Activated naive CD4-positive, alpha-beta T cell (primary cell): ENCODE measurements at regions not wholly inside any gene's neighbourhood (a gene's known extent, or its start where the extent isn't known, plus 50 kb on each side); places are given as distances from the start of the nearest gene placed in this dataset.

Source experiments
- DNase-seq, 4 experiments: peaks; one replicate each; lab custom pipeline; 2025; lab: John Stamatoyannopoulos, UW

DNA sequence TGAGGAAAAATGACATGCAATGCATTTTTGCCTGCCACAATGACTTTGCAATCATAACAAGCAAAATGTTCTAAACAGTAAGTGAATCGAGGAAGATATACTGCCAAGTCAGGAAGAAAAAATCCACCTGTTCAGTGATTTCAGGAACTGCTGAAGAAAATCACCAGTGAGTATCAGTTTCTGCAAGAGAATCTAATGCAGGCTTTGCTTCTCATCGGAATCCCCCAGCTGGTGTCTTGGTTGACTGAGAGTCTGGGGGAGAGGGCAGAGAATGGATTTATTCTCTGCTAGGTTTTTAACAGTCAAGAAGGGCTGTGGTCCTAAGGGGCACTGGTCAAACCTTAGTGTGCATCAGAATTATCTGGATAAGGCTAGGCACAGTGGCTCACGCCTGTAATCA, 363.4 kb downstream of the CDH26 start:
- DNase-seq: no peak

DNA sequence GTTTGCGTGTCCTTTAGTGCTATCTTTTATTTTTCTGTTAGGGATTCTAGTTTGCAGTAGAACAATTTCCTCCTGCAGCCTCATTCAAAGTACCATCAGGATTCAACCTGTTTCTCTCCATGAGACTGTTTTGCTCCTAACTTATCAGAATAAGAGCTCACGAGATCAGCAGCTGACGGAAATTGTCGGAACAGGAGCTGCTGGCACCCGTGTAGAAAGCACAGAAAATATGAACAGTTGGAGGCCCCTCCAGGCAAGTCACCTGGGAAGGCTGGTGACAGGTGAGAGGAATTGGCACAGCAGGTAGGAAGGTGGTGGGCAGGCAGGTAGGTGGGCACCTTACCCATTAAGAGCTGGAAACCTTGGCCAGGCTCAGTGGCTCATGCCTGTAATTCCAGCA, 368.6 kb downstream of the CDH26 start:
- DNase-seq: no peak

DNA sequence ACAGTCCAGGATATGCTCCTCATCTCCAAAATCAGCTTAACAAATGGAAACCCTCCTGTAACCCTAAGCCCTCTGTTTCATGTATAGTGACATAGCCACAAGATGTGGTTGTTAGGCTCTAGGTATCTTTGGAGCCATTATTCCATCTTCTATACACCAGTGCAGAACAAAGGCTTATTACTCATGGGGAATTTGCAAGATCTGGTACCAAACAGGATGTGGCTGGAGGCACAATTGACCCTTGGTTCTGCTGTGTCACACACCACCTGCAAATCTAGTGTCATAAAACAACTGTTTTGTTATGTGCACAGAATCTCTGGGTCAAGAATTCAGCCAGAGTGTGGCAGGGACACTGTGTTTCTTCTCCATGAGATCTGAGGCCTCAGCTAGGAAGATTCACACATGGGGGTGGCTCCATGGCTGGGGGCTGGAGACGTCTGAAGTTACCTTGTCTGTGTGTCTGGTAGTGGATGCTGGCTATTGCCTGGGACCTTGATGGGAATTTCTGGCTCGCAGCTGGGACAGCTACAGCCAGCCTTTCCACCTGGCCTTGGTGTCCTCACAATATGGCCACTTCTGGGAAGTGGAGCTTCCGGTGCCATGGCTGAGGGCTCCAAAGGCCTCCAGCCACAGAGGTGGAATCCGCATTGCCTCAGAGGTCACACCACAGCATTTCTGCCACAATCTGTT, 369.9 kb downstream of the CDH26 start:
- no peak for DNase-seq

DNA sequence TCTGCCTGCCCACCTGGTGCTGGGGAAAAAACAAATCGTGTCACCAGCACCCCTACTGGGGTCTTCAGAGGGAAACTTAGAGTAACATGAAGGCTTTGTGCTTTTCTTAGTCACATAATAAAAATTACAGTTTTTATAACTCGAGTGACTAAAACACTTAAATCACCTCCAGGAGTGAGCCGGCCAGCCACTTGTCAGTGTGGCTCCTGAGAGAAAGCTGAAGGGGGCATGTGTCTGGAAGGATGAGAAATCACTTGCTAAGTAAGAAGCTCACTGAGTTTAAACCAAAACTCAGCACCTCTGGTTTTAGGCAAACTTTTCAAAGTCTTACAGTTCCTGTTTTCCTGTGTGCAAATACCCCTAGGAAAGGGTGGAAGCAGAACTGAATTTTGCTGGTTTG, 372.2 kb downstream of the CDH26 start:
- no peak for DNase-seq

DNA sequence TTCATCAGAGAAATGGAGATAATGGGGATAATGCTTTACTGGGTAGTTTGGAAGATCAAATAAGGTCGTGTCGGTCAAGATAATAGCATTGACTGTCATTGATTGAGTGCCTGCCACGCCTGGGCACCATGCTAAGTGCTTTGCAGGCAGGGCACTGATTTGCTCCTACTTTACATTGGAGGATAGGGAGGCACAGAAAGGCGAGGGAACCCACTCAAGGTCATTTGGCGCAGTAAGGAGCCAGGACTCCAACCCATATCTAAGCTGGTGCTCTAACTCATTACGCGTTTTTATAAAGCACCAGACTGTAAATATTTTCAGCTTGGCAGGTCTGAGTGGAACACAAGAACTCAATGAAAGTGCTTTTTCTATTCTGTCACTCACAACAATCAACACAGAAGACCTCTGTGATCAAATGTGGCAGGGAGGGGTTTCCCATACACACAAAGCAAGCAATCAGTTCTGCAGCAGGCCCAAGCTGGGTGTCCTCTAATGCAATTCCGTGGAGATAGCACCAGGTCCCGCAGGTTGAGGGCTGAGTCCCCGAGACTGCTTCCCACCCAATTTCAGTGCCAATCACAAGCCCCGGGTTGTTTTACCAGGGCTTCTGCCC, 373.6 kb downstream of the CDH26 start:
- no peak for DNase-seq

DNA sequence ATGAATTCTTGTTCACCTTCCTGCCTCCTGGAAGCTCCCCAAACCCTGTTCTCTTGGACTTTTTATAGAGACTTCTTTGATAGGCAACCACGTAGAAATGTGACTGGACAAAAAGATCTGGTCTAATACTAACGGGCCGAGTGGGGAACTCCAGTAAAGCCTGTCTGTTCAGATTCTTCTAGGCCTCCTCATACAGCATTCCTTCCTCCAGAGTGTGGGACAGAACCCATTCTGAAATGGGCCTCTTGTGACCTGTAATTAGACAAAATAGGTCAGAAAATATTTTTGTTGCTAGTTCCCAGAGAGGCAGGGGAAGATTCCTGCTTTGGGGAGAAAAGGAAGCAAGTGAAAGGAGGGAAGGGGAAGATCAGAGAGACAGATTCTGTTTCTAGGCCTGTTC, 374.3 kb downstream of the CDH26 start:
- no peak for DNase-seq

DNA sequence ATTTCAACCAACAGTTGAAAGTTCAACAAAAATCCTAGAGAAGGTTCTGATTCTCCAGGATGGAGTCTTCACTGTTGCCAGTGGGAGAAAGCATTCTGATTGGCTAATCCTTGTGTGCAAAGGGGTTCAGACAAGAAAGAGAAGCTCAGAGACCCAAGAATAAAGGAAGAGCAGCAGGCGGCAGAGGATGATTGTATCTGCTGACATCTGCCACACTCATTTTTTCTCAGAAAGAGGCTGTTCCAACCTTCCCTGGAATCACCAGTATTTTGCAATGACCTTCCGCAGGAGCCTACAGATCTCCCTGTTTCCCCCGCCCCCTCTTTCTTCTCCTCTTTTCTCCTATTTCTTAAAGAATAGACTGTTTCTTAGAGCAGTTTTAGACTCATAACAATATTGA, 376.7 kb downstream of the CDH26 start:
- no peak for DNase-seq

DNA sequence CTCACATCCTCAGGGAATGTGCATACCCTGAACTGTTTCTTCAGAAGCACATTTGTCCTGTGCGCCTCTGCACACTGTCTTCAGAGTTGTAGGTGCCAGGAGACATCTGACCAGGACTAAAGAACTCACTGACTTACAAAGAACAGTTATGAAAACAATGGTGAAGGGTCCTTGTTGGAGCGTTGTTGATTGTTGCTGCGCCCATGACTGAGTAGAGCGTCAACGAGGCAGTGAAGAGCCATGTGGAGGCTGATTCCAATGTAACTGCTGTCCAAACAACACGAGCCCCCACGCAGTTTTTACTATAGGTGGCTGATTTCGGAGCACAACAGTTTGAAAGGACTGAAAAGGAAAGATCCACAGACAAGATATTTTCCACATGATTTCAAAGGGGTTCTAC, 380.3 kb downstream of the CDH26 start:
- no peak for DNase-seq

DNA sequence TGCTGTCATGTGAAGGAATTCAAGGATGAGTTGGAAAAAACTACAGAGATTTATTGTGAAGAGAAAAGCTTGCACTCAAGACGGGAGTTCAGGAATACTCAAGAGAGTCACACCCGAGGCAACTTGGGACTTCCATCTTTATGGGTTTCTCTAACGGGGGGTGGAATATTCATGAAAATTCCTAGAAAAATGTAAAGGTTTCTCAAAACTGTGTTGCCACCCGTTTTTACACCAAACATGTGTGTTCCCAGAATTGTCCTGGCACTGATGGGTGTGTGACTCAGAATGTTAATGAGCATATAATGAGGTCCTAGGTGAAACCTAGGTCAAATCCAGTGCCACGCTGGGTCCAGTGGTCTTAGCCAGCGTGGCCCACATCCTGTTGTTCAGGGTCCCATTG, 381.5 kb downstream of the CDH26 start:
- DNase-seq: no peak

DNA sequence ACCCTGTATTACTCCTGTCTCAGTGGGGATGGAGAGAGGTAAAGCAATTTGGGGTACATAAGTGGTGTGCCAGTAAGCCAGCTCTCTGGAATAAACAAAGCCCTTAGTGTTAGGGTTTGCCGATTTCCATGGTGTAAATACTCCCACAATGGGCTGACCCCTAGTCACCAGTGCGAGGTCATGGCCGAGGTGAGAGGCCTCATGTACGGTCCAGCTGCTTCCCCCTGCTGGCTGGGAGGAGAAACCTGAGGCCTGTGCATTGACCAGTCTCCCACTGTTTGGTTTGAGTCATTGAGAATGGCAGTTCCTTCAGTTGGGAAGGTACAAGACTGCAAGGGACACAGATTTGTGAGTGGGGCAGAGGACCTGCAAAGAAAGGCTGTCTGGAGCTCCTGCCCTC, 382.0 kb downstream of the CDH26 start:
- no peak for DNase-seq

DNA sequence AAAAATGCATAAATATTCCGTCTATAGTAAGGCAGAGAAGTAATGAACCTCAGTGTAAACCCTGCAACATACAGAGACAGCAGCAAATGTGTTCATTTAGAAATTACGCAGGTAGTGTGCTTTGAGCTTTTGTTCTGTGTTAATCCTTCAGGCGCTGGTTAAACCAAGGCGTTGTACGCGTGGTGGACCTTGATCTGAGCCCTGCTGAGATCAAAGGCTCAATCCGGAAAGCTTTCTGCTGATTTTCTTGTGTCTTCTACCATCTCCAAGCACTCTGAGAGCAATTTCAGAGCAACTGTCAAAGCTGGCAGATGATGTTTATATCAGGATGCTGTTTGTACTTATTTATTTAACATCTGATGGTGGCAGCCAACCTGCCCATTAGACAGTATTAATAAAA, 382.8 kb downstream of the CDH26 start:
- no peak for DNase-seq

DNA sequence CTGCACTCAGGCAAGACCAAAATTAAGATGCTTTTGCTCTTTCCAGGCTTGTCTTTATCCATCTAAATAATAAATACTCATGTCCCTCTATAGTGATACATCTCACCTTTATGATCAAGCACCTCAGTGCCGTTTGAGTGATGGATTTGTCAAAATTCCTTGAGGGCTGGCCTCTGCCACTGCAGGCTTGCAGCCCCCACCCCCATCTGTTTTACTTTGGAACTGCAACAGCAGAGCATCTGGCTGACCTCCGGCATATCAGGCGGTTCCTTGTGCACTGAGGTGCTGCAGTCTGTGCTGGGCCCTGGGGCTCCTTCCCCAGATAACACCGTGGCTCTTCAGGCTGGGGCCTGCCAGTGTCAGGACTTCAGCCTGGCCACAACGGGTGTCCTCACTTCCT, 386.9 kb downstream of the CDH26 start:
- DNase-seq: no peak

DNA sequence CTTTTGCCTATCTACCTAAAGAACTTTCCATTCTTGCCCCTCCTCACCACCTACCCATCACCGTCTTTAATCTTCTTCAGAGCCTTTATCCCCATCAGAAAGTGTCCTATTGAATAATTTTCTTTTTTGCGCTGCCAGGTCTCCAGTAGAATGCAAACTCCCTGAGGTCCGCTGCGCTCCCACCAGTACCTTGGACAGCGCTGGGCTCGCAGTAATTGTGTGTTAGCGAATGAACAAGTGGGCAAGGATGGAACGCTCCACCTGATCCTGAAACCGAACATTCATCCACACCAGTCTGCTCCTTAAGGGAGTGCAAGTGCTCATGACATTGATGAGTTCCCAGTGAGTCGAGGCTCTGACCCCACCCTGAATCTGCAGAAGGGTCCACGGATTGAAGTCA, 391.2 kb downstream of the CDH26 start:
- no peak for DNase-seq

DNA sequence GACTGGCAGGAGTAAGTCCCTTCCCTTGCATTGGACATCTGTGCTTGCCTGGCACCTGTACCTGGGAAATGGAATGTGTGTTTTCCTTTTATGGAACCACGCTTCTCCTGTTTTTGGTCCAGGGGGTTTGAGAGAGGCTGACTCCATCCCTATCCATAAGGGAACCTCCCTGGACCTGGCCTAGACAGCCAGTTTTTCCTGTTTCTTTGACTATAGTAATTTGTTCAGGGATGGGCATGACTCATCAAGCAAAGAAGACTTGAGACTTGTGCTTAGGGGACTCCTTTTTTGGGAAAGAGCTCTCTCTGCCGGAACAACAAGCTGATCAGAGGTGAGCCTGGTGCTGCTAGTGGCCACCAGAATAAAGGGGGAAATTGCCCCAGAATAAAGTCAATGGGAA, 393.8 kb downstream of the CDH26 start:
- no peak for DNase-seq

DNA sequence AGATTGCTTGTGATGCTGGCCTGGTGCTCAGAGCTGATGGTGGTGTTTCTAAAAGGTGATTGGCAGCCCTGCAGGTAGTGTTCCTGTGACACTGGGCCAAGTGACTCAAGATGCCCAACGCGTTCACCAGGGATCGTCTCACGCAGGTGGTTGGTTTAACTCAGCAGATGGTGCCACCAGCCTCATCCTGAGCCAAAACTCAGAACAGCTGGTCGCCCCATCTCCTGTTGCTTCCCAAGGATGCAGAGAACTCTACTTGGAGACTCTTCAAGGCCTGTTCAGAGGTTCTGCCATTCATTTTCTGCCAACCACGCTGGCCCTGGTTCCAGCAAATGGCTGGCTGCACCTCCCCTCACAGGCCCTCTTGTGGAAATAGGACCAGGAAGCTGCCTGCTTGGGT, 394.4 kb downstream of the CDH26 start:
- DNase-seq: no peak

DNA sequence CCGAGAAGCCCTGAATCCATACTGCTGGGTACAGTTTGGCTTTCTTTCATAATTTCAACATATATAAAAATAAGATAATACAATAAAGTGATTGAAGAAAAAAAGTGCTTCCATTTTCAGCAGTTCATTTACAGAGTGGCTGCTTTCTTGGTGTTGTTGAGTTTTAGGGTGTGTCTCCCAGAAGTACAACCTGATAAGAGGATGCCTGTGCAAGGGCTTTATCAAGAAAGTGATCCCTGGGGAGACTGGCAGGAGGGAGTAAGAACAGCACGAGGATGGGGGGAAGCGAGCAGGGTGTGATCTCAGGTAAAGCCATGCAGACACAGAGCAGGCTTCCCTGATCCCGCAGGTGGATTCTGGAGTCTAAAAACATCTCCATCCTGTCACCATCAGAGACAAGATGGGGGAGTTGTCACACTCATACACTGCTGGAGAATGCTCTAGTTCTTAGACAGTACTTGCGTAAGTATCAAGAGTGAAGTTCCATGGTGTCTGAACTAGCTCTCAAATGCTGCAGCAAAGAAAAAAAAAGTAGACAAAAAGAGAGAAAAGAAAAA, 395.9 kb downstream of the CDH26 start:
- DNase-seq: no peak

DNA sequence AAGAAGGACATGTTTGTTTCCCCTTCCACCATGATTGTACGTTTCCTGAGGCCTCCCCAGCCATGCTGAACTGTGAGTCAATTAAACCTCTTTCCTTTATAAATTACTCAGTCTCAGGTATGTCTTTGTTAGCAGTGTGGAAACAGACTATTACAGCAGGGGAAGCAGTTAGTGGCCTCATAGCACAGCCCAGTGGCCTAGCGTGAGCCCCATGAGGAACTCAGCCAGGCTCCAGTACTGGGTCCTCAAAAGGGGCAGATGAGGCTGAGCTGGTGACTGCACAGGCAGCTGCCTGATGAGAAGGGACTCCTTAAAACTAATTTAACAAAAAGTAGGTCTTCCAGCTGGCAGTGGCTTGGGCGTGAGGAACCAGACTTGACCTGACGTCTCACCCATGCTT, 399.9 kb downstream of the CDH26 start:
- no peak for DNase-seq

DNA sequence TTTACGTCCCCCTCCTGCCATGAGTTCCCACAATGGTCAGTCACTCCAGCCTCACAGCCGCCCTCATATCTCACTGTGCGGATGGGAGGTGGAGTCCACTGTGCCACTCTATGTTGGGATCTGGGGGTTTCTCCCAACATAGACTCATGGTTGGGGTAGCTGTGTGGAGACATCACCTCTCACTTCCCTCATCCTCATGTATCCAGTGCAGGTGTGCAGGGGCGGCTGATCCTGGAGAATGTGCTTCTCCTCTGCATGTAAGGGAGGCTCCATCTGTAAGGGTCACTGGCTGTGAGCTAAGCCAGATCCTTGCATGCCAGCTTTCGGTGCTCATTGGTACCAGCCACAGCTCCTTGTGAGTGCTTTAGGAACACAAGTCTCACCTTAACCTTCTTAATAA, 400.8 kb downstream of the CDH26 start:
- no peak for DNase-seq

DNA sequence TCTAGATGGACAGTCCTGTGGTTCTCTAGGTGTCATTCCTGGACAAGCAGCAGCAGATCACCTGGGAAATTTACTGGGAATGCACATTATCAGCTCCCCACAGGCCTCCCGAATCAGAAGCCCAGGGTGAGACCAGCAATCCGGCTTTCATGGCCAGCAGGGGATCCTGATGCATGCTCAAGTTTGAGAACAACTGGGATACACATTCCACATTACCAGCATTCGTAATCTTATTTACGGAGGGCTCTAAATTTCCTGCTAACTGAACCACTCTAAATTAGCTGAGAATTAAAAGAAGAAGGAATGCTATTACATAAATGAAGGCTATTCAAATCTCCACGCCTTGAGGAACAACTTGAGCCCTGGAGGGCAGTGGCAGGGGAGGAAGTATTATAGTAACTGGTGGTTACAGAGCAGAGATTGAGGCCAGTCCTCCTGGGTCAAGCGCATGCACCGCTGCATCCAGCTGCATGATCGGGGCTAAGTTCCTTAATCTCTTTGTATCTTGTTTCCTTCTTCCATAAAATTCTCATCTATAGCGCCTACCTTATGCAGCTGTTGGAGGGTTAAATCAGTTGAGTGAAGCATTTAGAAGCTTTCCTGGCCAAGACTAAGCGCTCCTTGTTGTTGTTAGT, 403.7 kb downstream of the CDH26 start:
- DNase-seq: no peak

DNA sequence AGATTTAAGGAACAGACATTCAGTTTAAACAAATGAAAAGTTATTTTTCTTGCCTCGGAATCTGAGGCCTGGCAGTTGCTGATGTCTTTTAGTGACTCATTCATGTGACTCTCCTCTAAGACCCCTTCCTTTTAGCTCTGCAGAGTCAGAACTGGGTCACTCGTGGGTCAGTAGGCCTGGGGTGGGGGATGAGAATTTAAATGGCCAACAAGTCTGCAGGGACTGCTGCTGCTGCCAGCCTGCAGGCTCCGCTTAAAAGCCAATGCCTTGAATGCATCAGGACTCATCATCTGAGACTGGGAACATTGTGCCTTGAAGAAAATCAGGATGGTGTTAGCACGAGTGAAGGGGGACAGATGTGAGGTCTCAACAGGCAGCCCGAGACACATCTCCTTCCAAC, 404.3 kb downstream of the CDH26 start:
- DNase-seq: no peak

DNA sequence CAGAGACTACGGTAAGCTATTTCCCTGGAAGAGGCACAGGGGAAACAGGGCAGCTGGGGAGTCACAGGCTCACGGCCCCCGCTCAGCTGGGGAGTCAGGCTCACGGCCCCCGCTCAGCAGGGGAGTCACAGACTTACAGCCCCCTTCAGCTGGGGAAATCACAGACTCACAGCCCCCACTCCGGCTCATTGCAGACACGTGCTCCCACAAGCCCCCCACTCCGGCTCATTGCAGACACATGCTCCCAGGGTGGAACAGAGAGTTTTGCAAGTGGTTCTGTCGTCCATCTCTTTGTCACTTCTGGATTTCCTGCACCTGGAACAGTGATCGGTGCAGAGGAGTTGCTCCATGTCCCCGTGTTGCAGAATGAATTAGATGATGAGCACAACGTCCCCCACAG, 405.5 kb downstream of the CDH26 start:
- DNase-seq: no peak

DNA sequence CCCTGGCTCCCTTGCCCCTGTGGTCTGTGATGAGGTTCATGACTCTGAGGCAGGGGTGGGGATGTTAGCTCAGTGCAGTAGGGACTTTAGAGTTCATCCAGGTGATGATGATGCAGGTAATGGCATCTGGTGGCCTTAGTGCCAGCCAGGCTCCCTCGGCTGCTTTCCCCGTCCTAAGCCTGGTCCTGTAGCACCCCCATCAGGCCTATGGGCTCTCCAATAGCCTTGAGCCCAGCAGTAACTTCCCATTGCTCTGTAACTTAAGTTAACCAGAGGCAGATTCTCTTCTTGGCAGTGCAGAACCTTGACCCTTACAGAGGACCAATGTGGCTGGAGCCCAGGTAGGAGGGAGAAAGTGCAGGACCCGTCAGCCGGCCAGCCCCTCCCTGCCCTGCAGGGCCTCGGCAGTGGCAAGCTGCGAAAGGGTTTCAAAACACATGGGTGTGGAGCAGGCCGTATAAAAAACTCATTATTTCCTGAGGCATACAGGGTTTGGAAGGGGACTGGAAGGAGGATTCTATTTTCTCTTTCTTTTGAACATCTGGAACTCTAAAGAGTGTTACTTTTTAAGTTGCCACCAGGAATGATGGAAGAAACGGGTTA, 406.9 kb downstream of the CDH26 start:
- no peak for DNase-seq

DNA sequence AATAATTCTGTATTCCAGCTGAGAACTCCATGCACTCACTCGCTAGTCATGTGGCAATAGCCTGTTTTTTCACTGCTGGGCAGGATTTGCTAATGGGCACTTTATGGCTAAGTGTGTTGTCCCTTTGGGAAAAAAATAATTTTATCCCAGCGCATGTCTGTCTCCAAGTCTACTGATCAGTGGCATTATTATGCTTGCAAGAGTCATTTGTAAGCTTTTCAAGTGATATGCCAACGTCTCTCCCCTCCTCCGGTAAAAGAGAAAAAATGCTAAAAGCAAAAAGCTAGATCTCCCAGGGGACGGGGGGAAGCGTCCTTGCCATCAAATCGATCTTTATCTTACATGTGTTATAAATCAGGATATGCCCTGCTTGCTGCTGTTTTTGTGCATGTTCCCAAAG, 407.7 kb downstream of the CDH26 start:
- DNase-seq: no peak
